ENCODE measurements at regions not wholly inside any gene's neighbourhood (a gene's known extent, or its start where the extent isn't known, plus 50 kb on each side); places are given as distances from the start of the nearest gene placed in this dataset.
A peak's percentile ranks its signal among the peaks of the same experiment; 100 is the strongest.

GRCh38 chr4:137611998-137612700, 79.9 kb upstream of the PCDH18 start:
- Histone ChIP-seq H4K20me1 (ENCODE audit: insufficient read depth) (no peaks in the 10 kb centered on the region), H3K79me2 (ENCODE audit: insufficient read depth) (no peaks in the 10 kb centered on the region), H3K9me3 (no peaks in the 10 kb centered on the region), H3K36me3 (replicated peaks in 1 of 2; ENCODE audit: control insufficient read depth in 1 of 2, insufficient read depth in 2 of 2, low read length in 1 of 2) (no peaks in the 10 kb centered on the region), H3K4me3 (ENCODE audit: low read depth in 2 of 2, low read length in 1 of 2) (no peak overlapping the region), H3F3A (replicated peaks; ENCODE audit: insufficient read depth) (peaks cover 10% of the 10 kb centered on the region), H3K27ac (ENCODE audit: low read depth in 2 of 2, low read length in 1 of 2) (peak overlapping the region; percentile 2 to 81; a peak in 2 of 4 replicates), H2AFZ (ENCODE audit: low read depth) (no peak overlapping the region), H3K9me2 (no peaks in the 10 kb centered on the region), H3K4me1 (ENCODE audit: control insufficient read depth in 1 of 2, insufficient read depth in 2 of 2, low read depth in 1 of 2, low read length in 1 of 2) (peaks cover 6 to 14% of the 10 kb centered on the region in 2 experiments; a peak in 3 of 4 replicates), H3K4me2 (no peak overlapping the region), H3K27me3 (ENCODE audit: insufficient read depth) (no peaks in the 10 kb centered on the region), H3K9ac (no peak overlapping the region)
- CTCF ChIA-PET: interaction anchor here (0.7 to 1.7 kb wide), 6 partner anchors 8 to 485 kb away, joined by 3 to 8 read pairs (median 3); no protein-coding TSS in a partner anchor
- POLR2A ChIA-PET: no interaction called here
- no peak for DNase-seq
- TF ChIP-seq TCF12 (IDR thresholded peaks at IDR 0.05) (peak; percentile 45; the same call in 1 of the 2 replicates), RAD21 (IDR thresholded peaks at IDR 0.05; ENCODE audit: low read length) (no peak), POLR2AphosphoS5 (IDR thresholded peaks at IDR 0.05; ENCODE audit: low read depth, low read length) (no peak), PBX3 (IDR thresholded peaks at IDR 0.05) (0 out of 2 replicates have a peak, but pooled peaks have one; percentile 16), YY1 (IDR thresholded peaks at IDR 0.05; ENCODE audit: low read depth) (no peak), EP300 (IDR thresholded peaks at IDR 0.05; ENCODE audit: borderline replicate concordance in 1 of 2, low read depth in 1 of 2, low read length in 1 of 2) (peak in 1 of 2 experiments; percentile 46; a peak in 1 of 4 replicates)
- 43% methylated on average over 3 of the region's 3 CpGs for WGBS (ENCODE audit: low lambda C conversion rate)

GRCh38 chr4:137610960-137611359, 78.7 kb upstream of the PCDH18 start:
- POLR2A ChIA-PET: no interaction called here
- DNase-seq: no peak
- Histone ChIP-seq H3K79me2 (ENCODE audit: insufficient read depth) (no peaks in the 10 kb centered on the region), H4K20me1 (ENCODE audit: insufficient read depth) (no peaks in the 10 kb centered on the region), H3K9me2 (no peaks in the 10 kb centered on the region), H3K4me1 (ENCODE audit: control insufficient read depth in 1 of 2, insufficient read depth in 2 of 2, low read depth in 1 of 2, low read length in 1 of 2) (peaks cover 6 to 14% of the 10 kb centered on the region in 2 experiments; a peak in 3 of 4 replicates), H3K27ac (ENCODE audit: low read depth in 2 of 2, low read length in 1 of 2) (peak overlapping the region; percentile 73 to 81; a peak in 3 of 4 replicates), H3K9ac (no peak overlapping the region), H3K9me3 (no peaks in the 10 kb centered on the region; the same call in 1 of the 2 replicates), H3F3A (replicated peaks; ENCODE audit: insufficient read depth) (peaks cover 10% of the 10 kb centered on the region), H3K27me3 (ENCODE audit: insufficient read depth) (no peaks in the 10 kb centered on the region), H2AFZ (ENCODE audit: low read depth) (no peak overlapping the region), H3K4me2 (no peak overlapping the region), H3K36me3 (replicated peaks in 1 of 2; ENCODE audit: control insufficient read depth in 1 of 2, insufficient read depth in 2 of 2, low read length in 1 of 2) (no peaks in the 10 kb centered on the region), H3K4me3 (ENCODE audit: low read depth in 2 of 2, low read length in 1 of 2) (peak overlapping the region in 1 of 2 experiments; percentile 20; a peak in 1 of 4 replicates)
- TF ChIP-seq MXI1 (IDR thresholded peaks at IDR 0.05; ENCODE audit: low read depth, low read length) (no peak), JUND (IDR thresholded peaks at IDR 0.05) (no peak), CTCF (IDR thresholded peaks at IDR 0.05) (peak; percentile 66), RCOR1 (IDR thresholded peaks at IDR 0.05; ENCODE audit: low read length) (no peak), MEF2A (IDR thresholded peaks at IDR 0.05; ENCODE audit: borderline replicate concordance, low read depth) (no peak), YY1 (IDR thresholded peaks at IDR 0.05; ENCODE audit: low read depth) (no peak), ZBTB33 (IDR thresholded peaks at IDR 0.05; ENCODE audit: borderline replicate concordance, low read depth) (no peak), IRF3 (IDR thresholded peaks at IDR 0.05; ENCODE audit: low read depth, low read length) (no peak), NFIC (IDR thresholded peaks at IDR 0.05; ENCODE audit: borderline replicate concordance) (no peak), RAD21 (IDR thresholded peaks at IDR 0.05; ENCODE audit: low read length) (peak; percentile 44; the same call in 1 of the 2 replicates), EP300 (IDR thresholded peaks at IDR 0.05; ENCODE audit: borderline replicate concordance in 1 of 2, low read depth in 1 of 2, low read length in 1 of 2) (no peak), RXRA (IDR thresholded peaks at IDR 0.05; ENCODE audit: borderline replicate concordance, low read depth) (no peak), TEAD4 (IDR thresholded peaks at IDR 0.05; ENCODE audit: borderline replicate concordance, insufficient read depth) (no peak), POLR2AphosphoS5 (IDR thresholded peaks at IDR 0.05; ENCODE audit: low read depth, low read length) (no peak), PBX3 (IDR thresholded peaks at IDR 0.05) (no peak)
- CTCF ChIA-PET: interaction anchor here (1.8 kb wide), 1 partner anchor 11 kb away, joined by 5 read pairs; no protein-coding TSS in a partner anchor
- 89% methylated on average over 2 of the region's 2 CpGs for WGBS (ENCODE audit: low lambda C conversion rate)
